ENCODE measurements at regions not wholly inside any gene's neighbourhood (a gene's known extent, or its start where the extent isn't known, plus 50 kb on each side); places are given as distances from the start of the nearest gene placed in this dataset.

GRCh38 chr10:133020193-133020817 lies 67.4 kb upstream of the ADGRA1 start:
- H3K4me3 Mint-ChIP-seq (ENCODE audit: low read depth, unreplicated experiment), result no peak overlapping the region
- TF ChIP-seq, protein P1, sequence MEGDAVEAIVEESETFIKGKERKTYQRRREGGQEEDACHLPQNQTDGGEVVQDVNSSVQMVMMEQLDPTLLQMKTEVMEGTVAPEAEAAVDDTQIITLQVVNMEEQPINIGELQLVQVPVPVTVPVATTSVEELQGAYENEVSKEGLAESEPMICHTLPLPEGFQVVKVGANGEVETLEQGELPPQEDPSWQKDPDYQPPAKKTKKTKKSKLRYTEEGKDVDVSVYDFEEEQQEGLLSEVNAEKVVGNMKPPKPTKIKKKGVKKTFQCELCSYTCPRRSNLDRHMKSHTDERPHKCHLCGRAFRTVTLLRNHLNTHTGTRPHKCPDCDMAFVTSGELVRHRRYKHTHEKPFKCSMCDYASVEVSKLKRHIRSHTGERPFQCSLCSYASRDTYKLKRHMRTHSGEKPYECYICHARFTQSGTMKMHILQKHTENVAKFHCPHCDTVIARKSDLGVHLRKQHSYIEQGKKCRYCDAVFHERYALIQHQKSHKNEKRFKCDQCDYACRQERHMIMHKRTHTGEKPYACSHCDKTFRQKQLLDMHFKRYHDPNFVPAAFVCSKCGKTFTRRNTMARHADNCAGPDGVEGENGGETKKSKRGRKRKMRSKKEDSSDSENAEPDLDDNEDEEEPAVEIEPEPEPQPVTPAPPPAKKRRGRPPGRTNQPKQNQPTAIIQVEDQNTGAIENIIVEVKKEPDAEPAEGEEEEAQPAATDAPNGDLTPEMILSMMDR (IDR thresholded peaks at IDR 0.05; ENCODE audit: unreplicated experiment), result no peak
- H3K4me1 Mint-ChIP-seq (ENCODE audit: low read depth, unreplicated experiment), result no peaks in the 10 kb centered on the region
- peaks cover 27% of the 10 kb centered on the region for H3K27me3 Mint-ChIP-seq (ENCODE audit: unreplicated experiment)
- no TSS peak for BruUV-seq (replicated peaks)
- no peak for DNase-seq
- peaks cover 5% of the 10 kb centered on the region for H3K36me3 Mint-ChIP-seq (ENCODE audit: insufficient read depth, unreplicated experiment)
- CTCF ChIA-PET, result no interaction called here
- no peaks in the 10 kb centered on the region for H3K9me3 Mint-ChIP-seq (ENCODE audit: low read depth, unreplicated experiment)
- H3K27ac Mint-ChIP-seq (ENCODE audit: unreplicated experiment), result no peak overlapping the region
- intact Hi-C loops (cut with micrococcal nuclease; ENCODE audit: unreplicated experiment), result no loop called here

GRCh38 chr10:133019651-133020050 lies 68.1 kb upstream of the ADGRA1 start:
- intact Hi-C loops (cut with micrococcal nuclease; ENCODE audit: unreplicated experiment), result no loop called here
- TF ChIP-seq, protein P1 (IDR thresholded peaks at IDR 0.05; ENCODE audit: unreplicated experiment), result no peak
- CTCF ChIA-PET, result no interaction called here
- no peak for DNase-seq
- H3K27ac Mint-ChIP-seq (ENCODE audit: unreplicated experiment), result no peak overlapping the region
- no TSS peak for BruUV-seq (replicated peaks)
- no peaks in the 10 kb centered on the region for H3K9me3 Mint-ChIP-seq (ENCODE audit: low read depth, unreplicated experiment)
- H3K4me3 Mint-ChIP-seq (ENCODE audit: low read depth, unreplicated experiment), result no peak overlapping the region
- H3K36me3 Mint-ChIP-seq (ENCODE audit: insufficient read depth, unreplicated experiment), result peaks cover 5% of the 10 kb centered on the region
- H3K4me1 Mint-ChIP-seq (ENCODE audit: low read depth, unreplicated experiment), result no peaks in the 10 kb centered on the region
- H3K27me3 Mint-ChIP-seq (ENCODE audit: unreplicated experiment), result peaks cover 21% of the 10 kb centered on the region

DNA sequence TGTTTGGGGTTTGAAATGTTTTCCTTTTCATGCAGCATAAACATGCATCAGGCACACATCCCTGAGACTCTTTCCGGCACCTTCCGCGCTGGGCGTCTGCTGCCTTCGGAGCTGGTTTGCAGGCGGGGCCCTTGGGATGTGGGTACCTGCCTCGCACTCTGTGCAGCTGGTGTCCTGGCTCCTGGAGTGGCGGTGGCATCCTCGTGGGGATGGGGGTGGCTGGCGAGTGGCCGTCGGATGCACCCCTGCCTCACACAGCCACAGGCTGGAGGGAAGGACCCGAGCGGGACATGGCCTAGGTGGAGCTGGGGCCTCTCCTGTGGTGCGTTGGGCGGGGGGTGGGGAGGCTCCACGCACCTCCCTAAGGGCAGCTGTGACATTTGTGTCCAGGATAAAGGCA lies 68.5 kb upstream of the ADGRA1 start:
- no peak overlapping the region for H3K4me3 Mint-ChIP-seq (ENCODE audit: low read depth, unreplicated experiment)
- no TSS peak for BruUV-seq (replicated peaks)
- peaks cover 16% of the 10 kb centered on the region for H3K27me3 Mint-ChIP-seq (ENCODE audit: unreplicated experiment)
- no peaks in the 10 kb centered on the region for H3K4me1 Mint-ChIP-seq (ENCODE audit: low read depth, unreplicated experiment)
- intact Hi-C loops (cut with micrococcal nuclease; ENCODE audit: unreplicated experiment), result no loop called here
- TF ChIP-seq, protein P1 (IDR thresholded peaks at IDR 0.05; ENCODE audit: unreplicated experiment), result no peak
- CTCF ChIA-PET, result no interaction called here
- no peaks in the 10 kb centered on the region for H3K9me3 Mint-ChIP-seq (ENCODE audit: low read depth, unreplicated experiment)
- DNase-seq, result no peak
- H3K36me3 Mint-ChIP-seq (ENCODE audit: insufficient read depth, unreplicated experiment), result peaks cover 5% of the 10 kb centered on the region
- no peak overlapping the region for H3K27ac Mint-ChIP-seq (ENCODE audit: unreplicated experiment)

DNA sequence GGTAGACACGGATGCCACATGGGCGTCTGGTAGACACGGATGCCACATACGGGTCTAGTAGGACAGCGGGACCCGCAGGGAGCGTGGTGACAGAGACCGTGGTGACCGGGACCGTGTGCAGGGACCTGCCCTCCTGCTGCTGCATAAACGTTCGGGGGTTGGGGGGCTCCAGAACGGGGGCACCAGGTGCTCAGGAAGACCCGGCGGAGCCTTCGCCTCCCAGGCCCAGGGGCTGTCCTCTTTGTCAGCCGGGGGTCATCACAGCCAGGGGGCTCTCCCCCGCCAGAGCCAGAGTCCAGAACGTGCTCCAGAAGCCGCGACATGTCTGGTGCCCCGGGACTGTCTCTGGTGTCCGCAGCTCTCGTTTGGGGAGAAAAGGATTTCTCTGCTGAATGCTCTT lies 69.2 kb upstream of the ADGRA1 start:
- Mint-ChIP-seq H3K4me1 (ENCODE audit: low read depth, unreplicated experiment) (peaks cover 1% of the 10 kb centered on the region), H3K27ac (ENCODE audit: unreplicated experiment) (no peak overlapping the region), H3K4me3 (ENCODE audit: low read depth, unreplicated experiment) (no peak overlapping the region), H3K27me3 (ENCODE audit: unreplicated experiment) (peaks cover 12% of the 10 kb centered on the region), H3K9me3 (ENCODE audit: low read depth, unreplicated experiment) (no peaks in the 10 kb centered on the region), H3K36me3 (ENCODE audit: insufficient read depth, unreplicated experiment) (peaks cover 7% of the 10 kb centered on the region)
- no TSS peak for BruUV-seq (replicated peaks)
- intact Hi-C loops (cut with micrococcal nuclease; ENCODE audit: unreplicated experiment), result no loop called here
- DNase-seq, result no peak
- CTCF ChIA-PET, result no interaction called here
- TF ChIP-seq, protein P1 (IDR thresholded peaks at IDR 0.05; ENCODE audit: unreplicated experiment), result no peak
